Natural killer cell (primary cell): ENCODE measurements at regions not wholly inside any gene's neighbourhood (a gene's known extent, or its start where the extent isn't known, plus 50 kb on each side); places are given as distances from the start of the nearest gene placed in this dataset.

Experiments used
- ATAC-seq, 3 donors: fragments of 150-1000 bp in 2 of 3; fragments of 200-7000 bp in 1 of 3; cut with Tn5 transposase; 1 replicate in 1 of 3; 2 replicates in 2 of 3; pipeline ENCODE4 v1.10.0; 2021; ENCODE audit warnings: mild to moderate bottlenecking in 2 of 3, moderate library complexity in 2 of 3
- DNase-seq, 2 donors: peaks; one replicate each; pipeline versions ENCODE4 v3.0.0 to v3.0.0-alpha.2; 2013 to 2021; ENCODE audit warnings: mixed read lengths in 1 of 2
- H3K27ac ChIP-seq: one replicate; pipeline ENCODE4 v1.5.1; 2013; ENCODE audit warnings: mild to moderate bottlenecking, low read length
- H3K27me3 ChIP-seq: one replicate; pipeline ENCODE4 v1.6.1; 2013; ENCODE audit warnings: low read length; ENCODE audit not compliant: control insufficient read depth, insufficient read depth
- H3K36me3 ChIP-seq: one replicate; pipeline ENCODE4 v1.6.1; 2013; ENCODE audit warnings: low read length; ENCODE audit not compliant: control insufficient read depth, insufficient read depth
- H3K4me1 ChIP-seq: one replicate; pipeline ENCODE4 v1.6.1; 2013; ENCODE audit warnings: low read length; ENCODE audit not compliant: control insufficient read depth, insufficient read depth
- H3K4me3 ChIP-seq: one replicate; pipeline ENCODE4 v1.5.1; 2013; ENCODE audit warnings: low read length
- H3K9me3 ChIP-seq: one replicate; pipeline ENCODE4 v1.6.1; 2013; ENCODE audit warnings: low read length; ENCODE audit not compliant: control insufficient read depth, insufficient read depth
- H3K27ac Mint-ChIP-seq, 2 donors: one replicate each; pipeline ENCODE4 v1.8.0; 2022; ENCODE audit warnings: mild to moderate bottlenecking in 2 of 2, mixed read lengths in 2 of 2, moderate library complexity in 1 of 2
- H3K27me3 Mint-ChIP-seq, 2 donors: one replicate each; pipeline ENCODE4 v1.8.0; 2022; ENCODE audit warnings: low read depth in 2 of 2, mixed read lengths in 2 of 2
- H3K36me3 Mint-ChIP-seq: one replicate; pipeline ENCODE4 v1.8.0; 2022; ENCODE audit warnings: mixed read lengths
- H3K4me1 Mint-ChIP-seq, 2 donors: one replicate each; pipeline ENCODE4 v1.8.0; 2022; ENCODE audit warnings: mixed read lengths in 2 of 2
- H3K4me3 Mint-ChIP-seq: one replicate; pipeline ENCODE4 v1.8.0; 2022; ENCODE audit warnings: mild to moderate bottlenecking, moderate library complexity, mixed read lengths
- H3K9me3 Mint-ChIP-seq, 2 donors: one replicate each; pipeline ENCODE4 v1.8.0; 2022; ENCODE audit warnings: mixed read lengths in 2 of 2
- WGBS: methylation state at CpG from one replicate; pipeline ENCODE4 v1.1.7; 2013; ENCODE audit warnings: missing lambda C conversion rate; ENCODE audit not compliant: insufficient coverage; 5-methylcytosine and 5-hydroxymethylcytosine counted together
- intact Hi-C: fragments of 100-400 bp; cut with micrococcal nuclease; formaldehyde crosslinking; loops from one replicate; pipeline ENCODE4 v1.14.2; 2022
- TF ChIP-seq, protein P1 (sequence below): fragments of 200-600 bp; IDR thresholded peaks from one replicate; pipeline ENCODE4 v1.8.0; 2022; ENCODE audit warnings: antibody characterized with exemption

GRCh38 chr7:49287653-49288052 lies 363.3 kb downstream of the CDC14C start:
- WGBS = 80% methylated on average over 1 of the region's 2 CpGs
- ATAC-seq (no peak), DNase-seq (no peak)
- Histone ChIP-seq H3K27me3 (no peaks in the 10 kb centered on the region), H3K27ac (no peak overlapping the region), H3K4me3 (no peak overlapping the region), H3K4me1 (no peaks in the 10 kb centered on the region), H3K36me3 (no peaks in the 10 kb centered on the region), H3K9me3 (no peaks in the 10 kb centered on the region)
- Mint-ChIP-seq H3K36me3 (no peaks in the 10 kb centered on the region), H3K4me3 (no peak overlapping the region), H3K9me3 (peaks cover 8 to 14% of the 10 kb centered on the region in 2 donors), H3K4me1 (no peaks in the 10 kb centered on the region), H3K27me3 (no peaks in the 10 kb centered on the region), H3K27ac (no peak overlapping the region)
- intact Hi-C loops = no loop called here
- TF ChIP-seq, protein P1, sequence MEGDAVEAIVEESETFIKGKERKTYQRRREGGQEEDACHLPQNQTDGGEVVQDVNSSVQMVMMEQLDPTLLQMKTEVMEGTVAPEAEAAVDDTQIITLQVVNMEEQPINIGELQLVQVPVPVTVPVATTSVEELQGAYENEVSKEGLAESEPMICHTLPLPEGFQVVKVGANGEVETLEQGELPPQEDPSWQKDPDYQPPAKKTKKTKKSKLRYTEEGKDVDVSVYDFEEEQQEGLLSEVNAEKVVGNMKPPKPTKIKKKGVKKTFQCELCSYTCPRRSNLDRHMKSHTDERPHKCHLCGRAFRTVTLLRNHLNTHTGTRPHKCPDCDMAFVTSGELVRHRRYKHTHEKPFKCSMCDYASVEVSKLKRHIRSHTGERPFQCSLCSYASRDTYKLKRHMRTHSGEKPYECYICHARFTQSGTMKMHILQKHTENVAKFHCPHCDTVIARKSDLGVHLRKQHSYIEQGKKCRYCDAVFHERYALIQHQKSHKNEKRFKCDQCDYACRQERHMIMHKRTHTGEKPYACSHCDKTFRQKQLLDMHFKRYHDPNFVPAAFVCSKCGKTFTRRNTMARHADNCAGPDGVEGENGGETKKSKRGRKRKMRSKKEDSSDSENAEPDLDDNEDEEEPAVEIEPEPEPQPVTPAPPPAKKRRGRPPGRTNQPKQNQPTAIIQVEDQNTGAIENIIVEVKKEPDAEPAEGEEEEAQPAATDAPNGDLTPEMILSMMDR = no peak

DNA sequence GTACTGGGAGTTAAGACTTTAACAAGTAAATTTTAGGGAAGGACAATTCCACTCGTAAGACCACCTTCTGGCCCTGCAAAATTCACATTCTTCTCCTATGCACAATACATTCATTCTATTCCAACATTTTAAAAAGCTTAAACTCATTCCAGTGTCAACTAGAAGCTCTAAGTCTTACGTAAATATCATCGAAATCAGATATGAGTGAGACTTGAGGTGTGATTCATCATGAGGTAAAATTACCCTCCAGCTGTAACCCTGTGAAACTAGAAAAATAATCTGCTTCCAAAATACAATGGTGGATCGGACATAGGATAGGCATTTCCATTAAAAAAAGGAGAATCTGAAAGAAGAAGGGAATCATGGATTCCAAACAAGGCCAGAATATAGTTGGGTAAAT lies 370.3 kb downstream of the CDC14C start:
- Histone ChIP-seq H3K36me3 (no peaks in the 10 kb centered on the region), H3K4me3 (no peak overlapping the region), H3K4me1 (no peaks in the 10 kb centered on the region), H3K9me3 (no peaks in the 10 kb centered on the region), H3K27ac (no peak overlapping the region), H3K27me3 (no peaks in the 10 kb centered on the region)
- WGBS = 77% methylated on average over 2 of the region's 4 CpGs
- Mint-ChIP-seq H3K4me1 (no peaks in the 10 kb centered on the region), H3K4me3 (no peak overlapping the region), H3K27ac (no peak overlapping the region), H3K9me3 (peaks cover 8 to 9% of the 10 kb centered on the region in 2 donors), H3K36me3 (no peaks in the 10 kb centered on the region), H3K27me3 (no peaks in the 10 kb centered on the region)
- intact Hi-C loops = no loop called here
- ATAC-seq = no peak
- TF ChIP-seq, protein P1 = no peak
- DNase-seq = no peak

GRCh38 chr7:49295146-49295545 lies 370.8 kb downstream of the CDC14C start:
- no peak for DNase-seq
- no peak overlapping the region for H3K27ac ChIP-seq
- TF ChIP-seq, protein P1 = no peak
- H3K4me3 Mint-ChIP-seq = no peak overlapping the region
- WGBS = 28% methylated on average over 1 of the region's 1 CpG
- H3K9me3 ChIP-seq = no peaks in the 10 kb centered on the region
- H3K4me3 ChIP-seq = no peak overlapping the region
- H3K27me3 Mint-ChIP-seq = no peaks in the 10 kb centered on the region
- H3K27me3 ChIP-seq = no peaks in the 10 kb centered on the region
- H3K36me3 ChIP-seq = no peaks in the 10 kb centered on the region
- no peak for ATAC-seq
- H3K4me1 Mint-ChIP-seq = no peaks in the 10 kb centered on the region
- intact Hi-C loops = no loop called here
- H3K27ac Mint-ChIP-seq = no peak overlapping the region
- no peaks in the 10 kb centered on the region for H3K36me3 Mint-ChIP-seq
- H3K9me3 Mint-ChIP-seq = peaks cover 8 to 9% of the 10 kb centered on the region in 2 donors
- no peaks in the 10 kb centered on the region for H3K4me1 ChIP-seq

DNA sequence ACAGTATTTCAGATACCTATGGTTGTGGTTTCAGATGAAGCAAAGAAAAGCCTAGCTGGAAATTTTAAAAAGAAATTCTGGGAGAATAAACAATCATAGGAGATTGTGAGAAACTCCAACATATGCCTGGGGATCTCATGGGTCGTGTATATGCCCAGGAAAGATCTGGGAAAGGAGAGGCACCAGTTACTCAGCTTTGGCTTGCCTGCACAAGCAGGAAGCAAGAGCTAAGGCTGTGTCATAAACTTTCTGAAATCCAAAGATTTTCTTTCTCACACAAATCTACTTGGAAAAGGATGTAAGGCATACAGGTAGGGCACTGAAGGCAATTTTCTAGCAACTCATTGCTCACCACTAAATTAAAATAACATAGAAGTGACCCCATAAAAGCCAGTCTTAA lies 373.6 kb downstream of the CDC14C start:
- WGBS = 50% methylated on average over 1 of the region's 1 CpG
- Mint-ChIP-seq H3K4me1 (no peaks in the 10 kb centered on the region), H3K27ac (no peak overlapping the region), H3K4me3 (no peak overlapping the region), H3K9me3 (peaks cover 15 to 16% of the 10 kb centered on the region in 2 donors), H3K36me3 (no peaks in the 10 kb centered on the region), H3K27me3 (no peaks in the 10 kb centered on the region)
- intact Hi-C loops = no loop called here
- no peaks in the 10 kb centered on the region for H3K36me3 ChIP-seq
- no peaks in the 10 kb centered on the region for H3K9me3 ChIP-seq
- TF ChIP-seq, protein P1 = no peak
- no peaks in the 10 kb centered on the region for H3K27me3 ChIP-seq
- H3K4me3 ChIP-seq = no peak overlapping the region
- DNase-seq = no peak
- H3K4me1 ChIP-seq = no peaks in the 10 kb centered on the region
- no peak overlapping the region for H3K27ac ChIP-seq
- ATAC-seq = no peak
